Choroid plexus epithelial cell (primary cell): ENCODE measurements at regions not wholly inside any gene's neighbourhood (a gene's known extent, or its start where the extent isn't known, plus 50 kb on each side); places are given as distances from the start of the nearest gene placed in this dataset.

Source experiments
- DNase-seq: peaks from one replicate; pipeline ENCODE4 v3.0.0-alpha.2; 2010; ENCODE audit warnings: low read depth
- H3K4me3 ChIP-seq: 2 replicates; pipeline ENCODE4 v1.5.1; 2011; ENCODE audit warnings: low read depth, mild to moderate bottlenecking, control low read depth, low read length, moderate library complexity
- TF ChIP-seq, protein P1 (sequence below): conservative IDR thresholded peaks from 2 replicates; pipeline ENCODE4 v1.5.1; 2011; ENCODE audit warnings: low read depth, mild to moderate bottlenecking, control low read depth, inconsistent platforms, low read length, moderate library complexity

DNA sequence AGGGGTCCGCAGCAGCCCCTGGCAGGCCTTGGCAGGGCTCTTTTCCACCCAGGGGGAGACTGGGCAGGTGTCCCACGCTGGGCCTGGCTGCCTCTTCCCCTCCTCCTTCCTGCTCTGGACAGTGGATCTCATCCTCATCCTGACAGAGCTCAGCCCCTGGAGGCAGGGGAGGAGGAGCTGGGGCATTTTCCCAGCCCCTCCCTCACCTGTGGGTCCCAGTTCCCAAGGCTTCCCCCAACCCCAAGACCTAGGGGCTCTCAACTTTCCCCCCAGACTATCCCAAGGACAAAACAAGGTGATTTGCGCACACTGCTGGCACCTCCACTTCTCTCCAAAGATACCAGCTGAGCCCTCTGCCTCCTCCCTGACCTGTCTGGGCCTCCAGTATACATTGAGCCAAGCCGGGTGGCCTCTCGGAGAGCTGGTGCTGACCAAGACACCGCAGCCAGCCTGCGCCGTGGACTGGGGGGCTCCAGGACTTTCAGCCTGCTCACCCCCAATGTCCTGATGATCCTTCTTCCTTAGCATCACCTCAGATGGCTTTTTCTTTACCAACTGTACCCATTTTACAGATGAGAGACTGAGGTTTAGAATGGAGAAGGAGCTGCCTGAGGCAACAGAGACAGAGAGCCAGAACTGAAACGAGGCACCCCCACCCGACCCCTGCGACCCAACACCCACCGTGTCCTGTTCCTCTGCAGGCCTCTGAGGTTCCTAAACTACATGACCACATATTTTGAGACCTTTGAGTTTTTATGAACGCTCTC lies 126.6 kb downstream of the BARX1 start:
- no peak overlapping the region for H3K4me3 ChIP-seq
- no peak for DNase-seq
- TF ChIP-seq, protein P1, sequence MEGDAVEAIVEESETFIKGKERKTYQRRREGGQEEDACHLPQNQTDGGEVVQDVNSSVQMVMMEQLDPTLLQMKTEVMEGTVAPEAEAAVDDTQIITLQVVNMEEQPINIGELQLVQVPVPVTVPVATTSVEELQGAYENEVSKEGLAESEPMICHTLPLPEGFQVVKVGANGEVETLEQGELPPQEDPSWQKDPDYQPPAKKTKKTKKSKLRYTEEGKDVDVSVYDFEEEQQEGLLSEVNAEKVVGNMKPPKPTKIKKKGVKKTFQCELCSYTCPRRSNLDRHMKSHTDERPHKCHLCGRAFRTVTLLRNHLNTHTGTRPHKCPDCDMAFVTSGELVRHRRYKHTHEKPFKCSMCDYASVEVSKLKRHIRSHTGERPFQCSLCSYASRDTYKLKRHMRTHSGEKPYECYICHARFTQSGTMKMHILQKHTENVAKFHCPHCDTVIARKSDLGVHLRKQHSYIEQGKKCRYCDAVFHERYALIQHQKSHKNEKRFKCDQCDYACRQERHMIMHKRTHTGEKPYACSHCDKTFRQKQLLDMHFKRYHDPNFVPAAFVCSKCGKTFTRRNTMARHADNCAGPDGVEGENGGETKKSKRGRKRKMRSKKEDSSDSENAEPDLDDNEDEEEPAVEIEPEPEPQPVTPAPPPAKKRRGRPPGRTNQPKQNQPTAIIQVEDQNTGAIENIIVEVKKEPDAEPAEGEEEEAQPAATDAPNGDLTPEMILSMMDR, result no peak

DNA sequence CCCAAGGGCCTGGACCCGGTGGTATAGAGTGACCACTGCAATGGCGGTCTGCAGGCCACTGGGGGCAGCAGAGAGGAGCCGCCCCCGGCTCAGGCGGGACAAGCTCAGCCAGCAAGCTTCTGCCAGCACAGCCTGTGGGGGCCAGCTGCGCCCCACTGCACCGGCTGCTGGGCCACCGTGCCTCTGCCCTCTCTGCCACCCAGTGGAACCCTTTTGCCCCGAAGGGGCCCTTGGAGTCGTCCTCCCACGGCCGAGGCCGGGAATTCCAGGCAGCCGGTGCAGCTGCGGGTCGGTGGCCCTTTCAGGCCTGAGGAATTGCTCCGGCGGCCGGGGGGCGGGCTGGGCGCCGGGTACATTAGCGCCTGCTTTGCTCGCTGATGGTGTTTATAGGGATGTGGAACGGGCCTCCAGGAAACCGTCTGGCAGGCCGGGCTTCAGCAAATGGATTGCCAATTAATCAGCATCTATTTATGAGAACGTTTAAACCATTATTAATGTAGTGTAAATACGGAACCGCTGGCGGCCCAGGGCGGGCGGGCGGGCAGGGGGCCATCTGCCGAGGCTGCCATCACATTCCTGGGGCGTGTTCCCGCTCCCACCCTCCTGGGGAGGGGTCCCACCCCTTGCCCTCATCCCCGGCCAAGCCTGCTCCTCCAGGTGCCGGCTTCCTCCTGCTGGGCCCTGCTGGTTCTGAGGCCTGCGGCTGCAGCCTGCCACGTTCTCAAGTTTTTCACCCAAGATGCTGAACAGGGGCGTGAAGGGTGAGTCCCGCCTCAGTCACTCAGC lies 127.4 kb downstream of the BARX1 start:
- peak; percentile 61 for DNase-seq
- peak overlapping the region; percentile 32 for H3K4me3 ChIP-seq
- TF ChIP-seq, protein P1, result peak; percentile 85

DNA sequence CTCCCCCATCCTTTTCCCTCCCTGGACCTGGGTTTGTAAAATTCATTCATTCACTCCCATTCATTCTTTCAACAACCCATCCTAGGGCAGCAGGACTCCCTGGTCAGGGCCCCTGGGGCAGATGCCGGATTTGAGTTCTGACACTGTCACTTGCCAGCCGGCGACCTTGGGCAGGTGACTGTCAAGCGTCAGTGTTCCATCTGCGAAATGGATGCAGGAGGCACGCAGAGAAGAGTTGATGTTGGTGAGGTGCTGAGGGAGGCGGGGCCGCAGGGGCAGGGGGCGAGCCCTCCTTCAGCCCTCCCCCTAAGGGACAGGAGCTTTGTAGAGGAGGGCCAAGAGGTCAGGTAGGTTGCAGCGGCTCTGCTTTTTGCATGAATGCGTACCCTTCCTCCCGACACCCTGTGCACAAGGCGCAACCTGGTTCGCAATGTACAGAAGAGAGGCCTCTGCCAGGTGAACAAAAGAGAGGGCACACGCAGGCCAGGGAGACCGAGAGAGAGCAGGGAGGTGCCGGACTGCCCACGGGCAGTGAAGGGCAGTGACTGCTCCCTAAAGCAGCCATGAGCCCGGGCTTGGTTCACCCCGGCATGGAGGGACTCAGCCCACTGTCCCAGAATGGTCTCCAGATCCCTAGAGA lies 128.1 kb downstream of the BARX1 start:
- no peak overlapping the region for H3K4me3 ChIP-seq
- no peak for DNase-seq
- TF ChIP-seq, protein P1, result no peak

DNA sequence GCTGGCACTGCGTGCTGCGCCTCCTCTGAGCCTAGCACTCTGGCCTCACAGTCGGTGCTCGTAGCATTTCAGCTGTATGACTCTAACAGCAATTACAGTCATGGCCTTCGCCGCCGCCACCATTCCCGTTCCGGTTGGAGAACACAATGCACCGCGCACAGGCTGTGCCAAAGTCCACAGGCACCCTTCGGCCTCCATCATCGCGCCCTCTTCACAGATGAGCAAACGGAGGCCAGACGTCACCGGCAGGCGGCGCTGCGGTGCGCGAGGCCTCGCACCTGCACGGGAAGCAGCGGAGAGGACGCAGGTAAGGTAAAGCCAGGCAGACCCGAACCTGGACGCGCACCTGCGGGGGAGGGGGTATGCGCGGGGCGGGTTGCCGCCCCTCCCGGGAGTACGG lies 128.9 kb downstream of the BARX1 start:
- no peak overlapping the region for H3K4me3 ChIP-seq
- no peak for DNase-seq
- TF ChIP-seq, protein P1, result no peak

DNA sequence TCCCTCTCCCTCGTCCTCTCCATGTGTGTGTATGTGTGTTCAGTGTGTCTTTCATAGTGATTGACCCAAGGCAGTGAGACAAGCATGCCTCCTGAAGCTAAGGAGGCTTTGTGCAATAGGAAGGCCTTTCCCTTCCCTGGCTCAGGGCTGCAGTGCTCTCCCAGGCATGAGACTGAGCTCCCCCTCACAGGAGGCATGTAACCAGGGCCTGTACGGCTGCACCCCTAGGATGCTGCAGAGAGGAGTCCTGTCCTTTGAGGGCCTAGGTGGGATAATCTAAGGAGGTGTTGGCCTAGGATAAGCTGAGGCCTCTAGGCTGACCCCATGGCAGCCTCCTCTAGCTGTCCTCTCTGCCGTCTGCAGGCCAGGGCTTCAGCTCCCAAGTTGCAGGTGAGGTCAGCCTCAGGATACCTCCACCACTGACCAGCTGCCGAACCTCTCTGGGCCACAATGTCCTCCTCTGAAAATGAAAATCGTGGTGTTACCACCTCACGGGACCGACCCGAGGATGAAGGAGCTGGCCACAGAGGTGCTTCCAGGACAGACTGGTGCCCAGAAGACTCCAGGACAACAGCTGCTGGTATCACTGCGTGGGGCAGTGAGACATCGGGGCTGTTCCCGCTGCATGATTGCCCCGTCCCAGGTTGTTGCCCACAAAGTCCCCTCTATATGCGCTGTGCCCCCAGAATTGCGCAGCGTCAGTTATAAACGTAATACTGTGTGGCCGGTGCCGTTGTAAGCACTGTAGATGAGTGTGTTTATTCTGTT lies 129.6 kb downstream of the BARX1 start:
- TF ChIP-seq, protein P1, result no peak
- no peak overlapping the region for H3K4me3 ChIP-seq
- no peak for DNase-seq

DNA sequence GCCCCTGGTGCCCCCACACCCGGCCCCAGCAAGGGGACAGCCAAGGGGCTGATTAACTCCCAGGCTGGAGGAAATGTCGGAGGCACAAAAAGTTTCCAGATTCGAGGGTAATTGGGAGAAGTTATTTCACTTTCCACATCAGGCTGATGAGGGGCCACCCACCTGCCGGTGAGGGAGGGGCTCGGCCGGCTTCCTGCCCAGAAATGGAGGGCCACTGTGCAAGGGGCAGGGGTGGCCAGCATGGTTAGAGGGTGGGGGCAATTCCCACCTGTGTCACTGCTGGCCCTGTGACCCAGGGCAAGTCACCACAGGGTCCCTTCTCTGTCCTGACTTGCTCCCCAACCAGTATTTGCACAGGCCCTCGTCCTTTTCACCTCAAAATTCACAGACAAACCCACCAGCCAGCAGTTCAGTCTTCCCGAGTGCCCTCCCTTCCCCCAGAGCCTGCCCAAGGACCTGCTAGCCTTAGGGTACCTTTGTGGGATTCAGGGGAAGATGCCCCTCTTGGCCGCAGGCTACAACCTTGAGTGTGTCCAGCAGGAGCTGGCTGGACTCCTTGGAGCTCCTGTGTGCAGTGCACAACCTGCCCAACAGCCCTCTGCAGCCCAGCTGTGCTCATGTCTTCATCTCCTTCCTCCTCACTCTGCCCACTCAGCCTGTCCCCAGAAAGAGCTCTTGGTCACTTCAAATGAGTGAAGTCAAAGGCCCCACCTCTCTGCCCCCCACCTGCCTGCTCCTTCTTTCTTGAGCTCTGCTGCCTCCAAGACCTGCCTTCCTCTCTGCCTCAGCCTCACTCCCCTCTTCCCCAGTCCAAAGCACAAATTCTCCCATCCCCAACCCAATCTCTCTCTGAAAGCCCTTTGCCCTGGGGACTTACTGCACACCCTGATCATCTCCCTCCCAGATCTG lies 130.5 kb downstream of the BARX1 start:
- TF ChIP-seq, protein P1, result no peak
- no peak overlapping the region for H3K4me3 ChIP-seq
- DNase-seq, result no peak
